ENCODE measurements at regions not wholly inside any gene's neighbourhood (a gene's known extent, or its start where the extent isn't known, plus 50 kb on each side); places are given as distances from the start of the nearest gene placed in this dataset.

- TF ChIP-seq CTCF (IDR thresholded peaks at IDR 0.05): no peak
- Histone ChIP-seq H3K27ac (no peak overlapping the region), H3K4me1 (ENCODE audit: control insufficient read depth in 1 of 2, insufficient read depth in 1 of 2, low read depth in 1 of 2, low read length in 1 of 2) (no peaks in the 10 kb centered on the region), H3K27me3 (no peaks in the 10 kb centered on the region), H3K9me3 (no peaks in the 10 kb centered on the region), H3K36me3 (no peaks in the 10 kb centered on the region), H3K4me3 (ENCODE audit: low read depth in 1 of 2, low read length in 1 of 2) (no peak overlapping the region)
Observed at GRCh38 chr13:104898484-104898883, 1637.0 kb downstream of the EFNB2 start.

- no peak overlapping the region for H3K27ac ChIP-seq
- no peaks in the 10 kb centered on the region for H3K9me3 ChIP-seq
- TF ChIP-seq CTCF (IDR thresholded peaks at IDR 0.05): no peak
- H3K27me3 ChIP-seq: no peaks in the 10 kb centered on the region
- H3K4me1 ChIP-seq (ENCODE audit: control insufficient read depth in 1 of 2, insufficient read depth in 1 of 2, low read depth in 1 of 2, low read length in 1 of 2): no peaks in the 10 kb centered on the region
- H3K36me3 ChIP-seq: no peaks in the 10 kb centered on the region
- no peak overlapping the region for H3K4me3 ChIP-seq (ENCODE audit: low read depth in 1 of 2, low read length in 1 of 2)
Observed at GRCh38 chr13:104895521-104895920, 1639.9 kb downstream of the EFNB2 start.

GRCh38 chr13:104875038-104875754 lies 1660.3 kb downstream of the EFNB2 start:
- no peak for TF ChIP-seq CTCF (IDR thresholded peaks at IDR 0.05)
- Histone ChIP-seq H3K9me3 (no peaks in the 10 kb centered on the region), H3K36me3 (no peaks in the 10 kb centered on the region), H3K27ac (no peak overlapping the region), H3K4me1 (ENCODE audit: control insufficient read depth in 1 of 2, insufficient read depth in 1 of 2, low read depth in 1 of 2, low read length in 1 of 2) (peaks cover 0 to 15% of the 10 kb centered on the region in 2 experiments), H3K27me3 (no peaks in the 10 kb centered on the region), H3K4me3 (ENCODE audit: low read depth in 1 of 2, low read length in 1 of 2) (no peak overlapping the region)

GRCh38 chr13:104872153-104872552 lies 1663.3 kb downstream of the EFNB2 start:
- Histone ChIP-seq H3K27me3 (no peaks in the 10 kb centered on the region), H3K27ac (no peak overlapping the region), H3K9me3 (no peaks in the 10 kb centered on the region), H3K36me3 (no peaks in the 10 kb centered on the region), H3K4me3 (ENCODE audit: low read depth in 1 of 2, low read length in 1 of 2) (no peak overlapping the region), H3K4me1 (ENCODE audit: control insufficient read depth in 1 of 2, insufficient read depth in 1 of 2, low read depth in 1 of 2, low read length in 1 of 2) (peaks cover 5 to 30% of the 10 kb centered on the region in 2 experiments)
- TF ChIP-seq CTCF (IDR thresholded peaks at IDR 0.05): no peak

- Histone ChIP-seq H3K4me3 (ENCODE audit: low read depth in 1 of 2, low read length in 1 of 2) (no peak overlapping the region), H3K9me3 (no peaks in the 10 kb centered on the region), H3K36me3 (no peaks in the 10 kb centered on the region), H3K4me1 (ENCODE audit: control insufficient read depth in 1 of 2, insufficient read depth in 1 of 2, low read depth in 1 of 2, low read length in 1 of 2) (peaks cover 5 to 30% of the 10 kb centered on the region in 2 experiments), H3K27me3 (no peaks in the 10 kb centered on the region), H3K27ac (no peak overlapping the region)
- TF ChIP-seq CTCF (IDR thresholded peaks at IDR 0.05): no peak
Observed at GRCh38 chr13:104871456-104871855, 1664.0 kb downstream of the EFNB2 start.

All from neutrophil (primary cell).